ENCODE measurements at regions not wholly inside any gene's neighbourhood (a gene's known extent, or its start where the extent isn't known, plus 50 kb on each side); places are given as distances from the start of the nearest gene placed in this dataset.
A peak's percentile ranks its signal among the peaks of the same experiment; 100 is the strongest.

DNA sequence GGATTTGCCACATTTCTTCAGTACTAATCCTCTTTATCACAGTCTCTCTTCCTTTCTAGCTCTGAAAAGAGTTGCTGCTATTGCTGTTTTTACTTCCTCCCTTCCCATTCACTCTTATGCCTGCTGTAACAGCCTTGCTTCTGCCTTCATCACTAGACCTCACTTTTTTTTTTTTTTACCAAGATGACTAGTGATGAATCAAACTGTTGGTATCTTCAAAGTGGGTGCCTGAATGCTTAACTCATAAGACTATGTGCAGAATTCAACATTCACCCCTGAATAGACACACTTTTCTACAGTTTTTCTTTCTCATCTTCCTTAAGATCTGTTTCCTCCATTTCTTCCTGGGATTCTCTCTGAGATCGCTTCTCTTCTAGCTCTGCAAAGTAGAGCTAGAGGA, 217.2 kb upstream of the HTR2A start:
- no peak for DNase-seq (ENCODE audit: low read depth)

GRCh38 chr13:47112903-47113299, 216.0 kb upstream of the HTR2A start:
- no peak for DNase-seq (ENCODE audit: low read depth)

GRCh38 chr13:47112205-47112902, 215.5 kb upstream of the HTR2A start:
- no peak for DNase-seq (ENCODE audit: low read depth)

- DNase-seq (ENCODE audit: low read depth): no peak
These were observed 214.6 kb upstream of the HTR2A start for GRCh38 chr13:47111499-47111898.

GRCh38 chr13:47110833-47111240, 214.0 kb upstream of the HTR2A start:
- no peak for DNase-seq (ENCODE audit: low read depth)

DNA sequence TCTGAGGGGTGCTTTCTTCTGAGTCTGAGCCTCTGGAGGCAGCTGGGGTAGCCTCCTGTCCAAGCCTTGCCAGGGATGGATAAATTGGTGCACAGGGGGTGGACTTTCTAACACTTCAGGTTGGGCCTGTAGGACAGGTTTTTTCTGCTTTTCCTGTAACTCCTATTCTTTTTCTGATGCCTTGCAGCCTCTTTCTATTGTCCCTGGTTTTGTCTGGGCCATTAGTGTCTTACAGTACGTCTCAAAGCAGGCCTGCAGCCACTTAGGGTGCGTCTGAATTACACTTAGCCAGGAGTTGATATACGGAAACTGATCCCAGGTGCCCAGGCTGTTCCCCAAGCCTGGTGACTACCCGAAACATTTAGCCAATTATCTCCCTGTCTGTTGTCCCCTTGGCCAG, 213.3 kb upstream of the HTR2A start:
- no peak for DNase-seq (ENCODE audit: low read depth)

DNA sequence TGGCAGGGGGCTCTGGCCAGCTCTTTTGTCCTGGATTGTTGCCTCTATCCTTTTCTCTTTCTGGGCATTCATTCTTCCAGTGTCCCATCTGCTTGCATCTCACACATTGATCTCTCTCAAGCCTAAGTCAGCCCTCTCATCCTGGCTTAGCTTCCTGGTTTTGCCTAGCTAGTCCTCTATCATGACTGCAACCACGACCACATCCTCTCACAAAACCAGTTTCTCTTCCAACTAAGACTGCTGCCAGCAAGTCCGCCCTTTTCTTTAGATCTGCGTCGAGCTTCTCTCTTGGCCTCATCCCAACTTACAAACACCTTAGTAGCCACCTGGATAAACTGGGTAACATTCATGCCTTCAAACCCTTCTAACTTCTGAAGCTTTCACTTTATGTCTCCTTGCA, 212.2 kb upstream of the HTR2A start:
- DNase-seq (ENCODE audit: low read depth): peak; percentile 3

DNA sequence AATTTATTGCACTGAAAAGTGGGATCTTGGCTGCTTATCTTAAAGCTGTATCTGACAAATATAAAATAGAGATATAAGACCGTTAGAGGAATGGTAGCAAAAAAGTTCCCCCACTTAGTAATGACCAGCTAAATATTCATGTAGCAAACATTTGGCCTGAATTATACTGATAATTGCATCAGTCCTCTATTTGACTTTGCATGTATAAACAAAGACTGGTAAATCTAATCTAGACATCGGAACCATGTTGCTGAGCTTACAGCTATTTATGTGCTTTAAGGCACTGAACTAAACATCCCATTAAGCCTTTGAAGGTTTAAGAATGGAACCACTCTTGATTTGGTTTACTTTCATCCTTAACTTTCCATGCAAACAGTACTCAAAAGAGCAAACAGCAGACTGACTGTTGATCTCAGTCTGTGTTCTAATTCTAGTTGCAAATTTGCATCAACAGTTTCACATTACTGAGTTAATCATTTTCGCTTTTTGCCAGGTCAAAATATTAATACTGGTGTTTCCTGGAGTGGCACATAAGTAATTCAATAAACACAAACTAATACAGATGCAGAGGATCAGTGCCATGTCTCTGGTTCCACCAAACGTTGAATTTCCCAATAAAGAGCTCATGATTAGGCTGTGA, 203.5 kb upstream of the HTR2A start:
- DNase-seq (ENCODE audit: low read depth): no peak

DNA sequence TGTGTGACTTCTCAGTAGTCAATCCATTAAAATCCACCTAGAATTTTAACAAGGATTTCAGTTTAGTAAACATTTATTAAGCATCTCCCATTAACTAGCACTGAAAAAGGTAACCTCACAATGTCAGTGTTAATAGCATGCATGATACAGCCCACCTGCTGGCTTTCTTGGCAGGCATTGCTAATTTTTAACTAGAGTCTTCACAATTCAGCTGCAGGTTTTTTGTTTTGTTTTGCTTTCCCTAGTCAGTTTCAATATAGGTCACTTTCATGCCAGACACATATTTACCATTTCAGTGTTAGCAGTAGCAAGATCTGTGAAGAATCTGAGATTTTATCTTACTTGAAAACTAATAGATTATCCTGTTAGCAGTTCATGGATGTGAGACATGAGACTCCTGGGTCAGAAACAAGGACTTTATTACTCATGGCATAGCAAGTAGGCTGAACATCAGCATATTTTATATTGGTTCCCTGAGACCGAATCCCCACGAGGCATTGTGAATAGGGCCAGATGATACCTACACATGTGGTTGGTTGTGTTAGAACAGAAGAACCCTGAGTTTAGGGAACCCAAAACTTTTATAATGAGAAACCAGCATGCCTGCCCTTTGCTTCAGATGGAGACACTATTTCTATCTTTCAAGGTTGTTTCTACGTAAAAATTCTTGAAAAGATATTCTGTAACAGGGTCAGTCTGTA, 198.0 kb upstream of the HTR2A start:
- DNase-seq (ENCODE audit: low read depth): no peak

- DNase-seq (ENCODE audit: low read depth): no peak
These were observed 195.3 kb upstream of the HTR2A start for GRCh38 chr13:47092202-47092601.

GRCh38 chr13:47087841-47088240, 191.0 kb upstream of the HTR2A start:
- DNase-seq (ENCODE audit: low read depth): no peak

GRCh38 chr13:47087241-47087640, 190.4 kb upstream of the HTR2A start:
- DNase-seq (ENCODE audit: low read depth): no peak

DNA sequence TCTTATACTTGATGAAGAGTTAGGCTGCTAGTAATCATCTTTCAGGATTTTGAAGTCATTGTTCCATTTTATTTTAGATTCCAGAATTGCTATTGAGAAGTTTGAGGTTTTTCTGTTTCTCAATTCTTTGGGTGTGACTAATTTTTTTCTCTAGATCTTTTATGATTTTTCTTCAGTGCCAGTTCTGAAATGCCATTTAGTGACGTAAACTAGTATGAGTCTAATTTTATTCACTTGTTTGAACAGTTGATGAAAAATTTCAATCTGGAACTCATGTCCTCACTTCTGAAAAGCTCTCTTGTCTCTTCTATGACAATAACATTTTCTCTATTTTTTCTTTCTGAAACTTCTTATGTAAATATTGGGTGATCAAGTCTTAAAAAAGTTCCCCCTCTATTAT, 188.5 kb upstream of the HTR2A start:
- no peak for DNase-seq (ENCODE audit: low read depth)

DNA sequence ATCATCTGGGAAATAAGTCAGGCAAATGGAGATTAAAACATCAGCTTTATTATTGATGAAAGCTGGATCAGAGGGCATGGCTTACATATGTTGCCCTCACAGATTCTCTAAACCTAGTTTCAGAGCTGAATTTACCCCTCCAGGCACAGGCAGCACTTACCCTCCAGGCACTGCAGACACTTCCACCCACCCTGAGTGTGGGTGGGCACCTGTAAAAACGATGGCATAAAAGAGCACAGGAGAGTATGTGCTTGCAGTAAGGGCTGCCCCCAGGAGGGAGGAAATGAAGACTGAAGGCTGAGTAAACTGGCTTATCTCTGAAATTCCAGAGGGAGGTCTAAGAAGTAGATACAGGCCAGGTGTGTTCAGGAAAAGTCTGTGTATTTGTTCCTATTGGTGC, 185.0 kb upstream of the HTR2A start:
- DNase-seq (ENCODE audit: low read depth): no peak

DNA sequence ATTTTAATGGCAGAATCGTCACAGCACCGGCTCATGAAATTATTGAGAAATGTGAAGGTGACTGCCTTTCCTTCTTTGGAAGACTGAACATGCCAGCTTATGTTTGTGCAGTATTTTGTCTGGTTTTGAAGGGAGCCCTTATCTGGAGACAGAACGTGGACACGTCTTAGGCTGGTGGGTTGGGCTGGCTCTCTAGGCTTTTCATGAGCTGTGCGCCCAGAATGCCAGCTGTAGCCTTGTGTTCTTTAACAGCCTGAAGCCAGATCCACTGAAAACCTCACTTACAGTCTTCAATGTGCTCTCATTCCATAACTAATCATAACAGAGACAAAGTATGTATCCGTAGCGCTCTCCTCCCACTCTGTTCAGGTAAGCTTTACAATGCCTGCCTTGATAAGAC, 184.4 kb upstream of the HTR2A start:
- DNase-seq (ENCODE audit: low read depth): no peak

DNA sequence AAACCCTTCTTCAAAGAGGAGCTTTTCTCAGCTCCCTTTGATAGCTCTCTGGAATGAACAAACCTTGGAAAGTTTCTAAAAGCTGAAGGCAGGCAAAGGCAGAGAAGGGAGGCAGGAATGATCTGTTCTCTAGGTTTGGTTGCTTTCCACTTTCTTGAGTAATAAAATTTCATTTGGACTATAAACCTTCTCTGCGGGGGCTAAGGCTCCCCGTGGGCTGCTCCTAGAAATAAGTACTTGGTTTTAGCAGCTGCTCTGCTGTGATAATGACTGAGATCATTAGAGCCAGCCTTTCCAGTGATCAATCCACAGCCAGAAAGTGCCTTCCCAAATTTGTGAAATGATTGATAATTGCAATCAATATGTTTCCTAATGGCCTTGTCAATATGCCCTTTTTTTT, 183.8 kb upstream of the HTR2A start:
- no peak for DNase-seq (ENCODE audit: low read depth)

- DNase-seq (ENCODE audit: low read depth): no peak
These were observed 179.6 kb upstream of the HTR2A start for GRCh38 chr13:47076500-47076899.

GRCh38 chr13:47069133-47069532, 172.3 kb upstream of the HTR2A start:
- no peak for DNase-seq (ENCODE audit: low read depth)

- DNase-seq (ENCODE audit: low read depth): no peak
These were observed 170.5 kb upstream of the HTR2A start for GRCh38 chr13:47067306-47067705.

- DNase-seq (ENCODE audit: low read depth): no peak
These were observed 169.4 kb upstream of the HTR2A start for GRCh38 chr13:47066226-47066625.

- DNase-seq (ENCODE audit: low read depth): no peak
These were observed 167.5 kb upstream of the HTR2A start for GRCh38 chr13:47064381-47064780.

GRCh38 chr13:47049276-47049989, 152.6 kb upstream of the HTR2A start:
- DNase-seq (ENCODE audit: low read depth): no peak

GRCh38 chr13:47046706-47047105, 149.9 kb upstream of the HTR2A start:
- DNase-seq (ENCODE audit: low read depth): no peak

All from CMK (cell line).